ENCODE measurements at regions not wholly inside any gene's neighbourhood (a gene's known extent, or its start where the extent isn't known, plus 50 kb on each side); places are given as distances from the start of the nearest gene placed in this dataset.

- H3K4me3 ChIP-seq (ENCODE audit: low read depth, low read length): no peak overlapping the region
- DNase-seq (ENCODE audit: low read depth): no peak
- no peak for TF ChIP-seq CTCF (IDR thresholded peaks at IDR 0.05; ENCODE audit: low read depth, low read length, missing control alignments)
Observed at GRCh38 chr10:6751363-6751762, 171.3 kb upstream of the PRKCQ start.

- DNase-seq (ENCODE audit: low read depth): no peak
- TF ChIP-seq CTCF (IDR thresholded peaks at IDR 0.05; ENCODE audit: low read depth, low read length, missing control alignments): no peak
- H3K4me3 ChIP-seq (ENCODE audit: low read depth, low read length): no peak overlapping the region
Observed at GRCh38 chr10:6748981-6749635, 169.0 kb upstream of the PRKCQ start.

GRCh38 chr10:6748029-6748428 is 168.0 kb upstream of the PRKCQ start:
- TF ChIP-seq CTCF (IDR thresholded peaks at IDR 0.05; ENCODE audit: low read depth, low read length, missing control alignments): no peak

GRCh38 chr10:6746782-6747181 is 166.7 kb upstream of the PRKCQ start:
- no peak for TF ChIP-seq CTCF (IDR thresholded peaks at IDR 0.05; ENCODE audit: low read depth, low read length, missing control alignments)
- no peak for DNase-seq (ENCODE audit: low read depth)
- no peak overlapping the region for H3K4me3 ChIP-seq (ENCODE audit: low read depth, low read length)

More at GRCh38 chr10:6748029-6748428, 168.0 kb upstream of the PRKCQ start:
- no peak for DNase-seq (ENCODE audit: low read depth)
- no peak overlapping the region for H3K4me3 ChIP-seq (ENCODE audit: low read depth, low read length)

GRCh38 chr10:6743291-6743849 is 163.3 kb upstream of the PRKCQ start:
- no peak for TF ChIP-seq CTCF (IDR thresholded peaks at IDR 0.05; ENCODE audit: low read depth, low read length, missing control alignments)
- no peak for DNase-seq (ENCODE audit: low read depth)
- no peak overlapping the region for H3K4me3 ChIP-seq (ENCODE audit: low read depth, low read length)

GRCh38 chr10:6741541-6741941 is 161.5 kb upstream of the PRKCQ start:
- no peak for TF ChIP-seq CTCF (IDR thresholded peaks at IDR 0.05; ENCODE audit: low read depth, low read length, missing control alignments)
- H3K4me3 ChIP-seq (ENCODE audit: low read depth, low read length): no peak overlapping the region
- DNase-seq (ENCODE audit: low read depth): no peak

Data from GM12864 (cell line).